OCI-LY1 (cell line): ENCODE measurements at regions not wholly inside any gene's neighbourhood (a gene's known extent, or its start where the extent isn't known, plus 50 kb on each side); places are given as distances from the start of the nearest gene placed in this dataset.

Experiments used
- EZH2 ChIP-seq: fragments of 200-600 bp; sonication (generic), shearing (Covaris generic); IDR thresholded peaks from 2 replicates; pipeline ENCODE4 v1.8.0; 2017; ENCODE audit warnings: borderline replicate concordance, mixed run types, mild to moderate bottlenecking, antibody characterized with exemption, low read length, moderate library complexity, mixed read lengths
- TF ChIP-seq, protein P1 (sequence below): fragments of 200-600 bp; sonication (generic), shearing (Covaris generic); IDR thresholded peaks from 2 replicates; pipeline ENCODE4 v1.5.1; 2017; ENCODE audit warnings: mild to moderate bottlenecking, antibody characterized with exemption, low read length, moderate library complexity, mixed read lengths

DNA sequence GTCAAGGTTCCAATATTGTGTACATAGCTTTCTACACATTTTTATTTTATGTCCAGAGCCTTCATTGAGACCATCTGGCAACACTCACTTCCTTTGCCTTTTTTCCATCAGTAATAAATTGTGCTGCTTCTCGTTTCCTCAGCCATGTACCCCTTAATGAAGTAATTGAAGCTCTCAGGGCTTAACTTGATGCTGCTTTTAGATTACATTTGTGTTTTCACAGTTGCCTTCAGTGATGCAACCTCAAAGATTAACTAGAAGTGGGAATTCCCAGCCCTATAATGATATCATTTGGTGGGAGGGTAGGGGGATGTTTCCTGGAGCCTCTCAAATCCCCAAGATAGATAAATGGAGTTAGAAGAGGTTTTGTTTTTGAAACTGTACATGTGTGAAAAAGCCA, 80.2 kb upstream of the KRR1 start:
- TF ChIP-seq EZH2 = no peak
- TF ChIP-seq, protein P1, sequence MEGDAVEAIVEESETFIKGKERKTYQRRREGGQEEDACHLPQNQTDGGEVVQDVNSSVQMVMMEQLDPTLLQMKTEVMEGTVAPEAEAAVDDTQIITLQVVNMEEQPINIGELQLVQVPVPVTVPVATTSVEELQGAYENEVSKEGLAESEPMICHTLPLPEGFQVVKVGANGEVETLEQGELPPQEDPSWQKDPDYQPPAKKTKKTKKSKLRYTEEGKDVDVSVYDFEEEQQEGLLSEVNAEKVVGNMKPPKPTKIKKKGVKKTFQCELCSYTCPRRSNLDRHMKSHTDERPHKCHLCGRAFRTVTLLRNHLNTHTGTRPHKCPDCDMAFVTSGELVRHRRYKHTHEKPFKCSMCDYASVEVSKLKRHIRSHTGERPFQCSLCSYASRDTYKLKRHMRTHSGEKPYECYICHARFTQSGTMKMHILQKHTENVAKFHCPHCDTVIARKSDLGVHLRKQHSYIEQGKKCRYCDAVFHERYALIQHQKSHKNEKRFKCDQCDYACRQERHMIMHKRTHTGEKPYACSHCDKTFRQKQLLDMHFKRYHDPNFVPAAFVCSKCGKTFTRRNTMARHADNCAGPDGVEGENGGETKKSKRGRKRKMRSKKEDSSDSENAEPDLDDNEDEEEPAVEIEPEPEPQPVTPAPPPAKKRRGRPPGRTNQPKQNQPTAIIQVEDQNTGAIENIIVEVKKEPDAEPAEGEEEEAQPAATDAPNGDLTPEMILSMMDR = no peak
